Choroid plexus epithelial cell (primary cell): ENCODE measurements at regions not wholly inside any gene's neighbourhood (a gene's known extent, or its start where the extent isn't known, plus 50 kb on each side); places are given as distances from the start of the nearest gene placed in this dataset.
"Not testable (repeated sequence)": the region's sequence is repeated elsewhere in the genome, so short reads cannot be mapped to it uniquely, and the experiment has no call there.

Source experiments
- DNase-seq: peaks from one replicate; pipeline ENCODE4 v3.0.0-alpha.2; 2010; ENCODE audit warnings: low read depth
- H3K4me3 ChIP-seq: 2 replicates; pipeline ENCODE4 v1.5.1; 2011; ENCODE audit warnings: low read depth, mild to moderate bottlenecking, control low read depth, low read length, moderate library complexity
- CTCF ChIP-seq: conservative IDR thresholded peaks from 2 replicates; pipeline ENCODE4 v1.5.1; 2011; ENCODE audit warnings: low read depth, mild to moderate bottlenecking, control low read depth, inconsistent platforms, low read length, moderate library complexity

GRCh38 chr17:6373599-6373998 is 61.3 kb downstream of the AIPL1 start:
- H3K4me3 ChIP-seq, DNase-seq: not testable (repeated sequence)

- TF ChIP-seq CTCF: no peak
- DNase-seq: no peak
- no peak overlapping the region for H3K4me3 ChIP-seq
Measured at GRCh38 chr17:6366221-6366666, 68.7 kb downstream of the AIPL1 start.

GRCh38 chr17:6365200-6365943 is 69.5 kb downstream of the AIPL1 start:
- peak; percentile 18 for DNase-seq
- TF ChIP-seq CTCF: no peak
- H3K4me3 ChIP-seq: no peak overlapping the region

- TF ChIP-seq CTCF: no peak
- peak; percentile 16 for DNase-seq
- H3K4me3 ChIP-seq: no peak overlapping the region
Measured at GRCh38 chr17:6361733-6362132, 73.2 kb downstream of the AIPL1 start.

- TF ChIP-seq CTCF: no peak
- no peak overlapping the region for H3K4me3 ChIP-seq
- no peak for DNase-seq
Measured at GRCh38 chr17:6358131-6358530, 76.8 kb downstream of the AIPL1 start.

GRCh38 chr17:6356562-6356961 is 78.4 kb downstream of the AIPL1 start:
- no peak overlapping the region for H3K4me3 ChIP-seq
- no peak for TF ChIP-seq CTCF
- no peak for DNase-seq

GRCh38 chr17:6355196-6355595 is 79.7 kb downstream of the AIPL1 start:
- no peak overlapping the region for H3K4me3 ChIP-seq
- no peak for DNase-seq
- no peak for TF ChIP-seq CTCF
